AG08395 (cell line): ENCODE measurements at regions not wholly inside any gene's neighbourhood (a gene's known extent, or its start where the extent isn't known, plus 50 kb on each side); places are given as distances from the start of the nearest gene placed in this dataset.

Experiments used
- DNase-seq: peaks from one replicate; pipeline ENCODE4 v3.0.0; 2012; ENCODE audit warnings: mixed read lengths, low spot score

DNA sequence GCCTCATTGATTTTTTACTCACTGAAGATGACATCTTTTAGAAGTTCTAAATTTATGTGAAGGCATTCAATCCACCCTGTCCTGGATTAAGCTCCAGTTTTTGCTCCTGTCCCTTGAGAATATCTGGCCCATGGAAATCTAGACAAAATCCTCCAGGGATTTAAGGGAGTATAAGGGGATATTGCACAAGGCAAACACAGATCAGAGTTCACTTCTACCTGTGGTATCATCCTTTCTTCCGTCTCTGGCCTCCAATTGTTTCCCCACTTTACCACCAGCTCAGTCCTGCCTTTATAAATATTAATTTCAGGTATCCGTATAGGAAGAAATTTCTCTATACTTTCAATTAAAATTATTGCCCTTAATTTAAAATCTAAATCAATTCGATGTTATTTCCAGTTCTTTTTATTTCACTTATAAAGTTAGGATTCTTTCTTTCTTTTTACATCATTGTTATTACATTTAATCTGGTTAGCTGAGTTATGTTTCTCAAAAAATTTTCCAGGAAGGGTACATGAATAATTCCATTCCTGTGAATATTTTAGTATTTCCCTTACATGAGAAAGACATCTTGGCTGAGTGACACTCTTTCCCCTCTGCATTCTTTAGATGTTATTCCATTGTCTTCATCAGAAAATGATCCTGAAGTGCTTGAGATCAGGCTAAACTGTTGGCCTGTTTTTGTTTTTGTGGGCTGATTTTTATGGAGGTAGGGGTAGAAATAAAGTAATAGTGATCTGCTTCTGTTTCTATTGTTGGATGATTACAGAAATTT, 194.3 kb upstream of the MAP3K1 start:
- peak; percentile 54 for DNase-seq

DNA sequence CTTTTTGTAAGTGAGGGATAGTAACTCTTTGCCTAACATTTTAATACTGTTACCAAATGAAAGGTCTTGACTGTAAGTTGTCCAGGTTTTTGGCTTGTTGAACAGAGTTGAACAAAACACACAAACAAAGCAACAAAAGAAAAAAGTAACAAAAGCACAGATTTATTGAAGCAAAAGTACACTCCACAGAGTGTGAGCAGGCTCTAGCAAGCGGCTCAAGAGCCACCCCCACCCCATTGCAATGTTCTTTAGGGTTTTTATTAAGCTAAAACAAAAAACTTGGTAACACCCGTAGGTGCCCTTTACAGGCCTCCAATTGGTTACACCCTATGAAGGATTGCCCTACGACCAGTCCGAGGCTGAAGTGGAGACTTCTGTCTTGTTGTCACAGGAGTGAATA, 197.4 kb upstream of the MAP3K1 start:
- DNase-seq: no peak

DNA sequence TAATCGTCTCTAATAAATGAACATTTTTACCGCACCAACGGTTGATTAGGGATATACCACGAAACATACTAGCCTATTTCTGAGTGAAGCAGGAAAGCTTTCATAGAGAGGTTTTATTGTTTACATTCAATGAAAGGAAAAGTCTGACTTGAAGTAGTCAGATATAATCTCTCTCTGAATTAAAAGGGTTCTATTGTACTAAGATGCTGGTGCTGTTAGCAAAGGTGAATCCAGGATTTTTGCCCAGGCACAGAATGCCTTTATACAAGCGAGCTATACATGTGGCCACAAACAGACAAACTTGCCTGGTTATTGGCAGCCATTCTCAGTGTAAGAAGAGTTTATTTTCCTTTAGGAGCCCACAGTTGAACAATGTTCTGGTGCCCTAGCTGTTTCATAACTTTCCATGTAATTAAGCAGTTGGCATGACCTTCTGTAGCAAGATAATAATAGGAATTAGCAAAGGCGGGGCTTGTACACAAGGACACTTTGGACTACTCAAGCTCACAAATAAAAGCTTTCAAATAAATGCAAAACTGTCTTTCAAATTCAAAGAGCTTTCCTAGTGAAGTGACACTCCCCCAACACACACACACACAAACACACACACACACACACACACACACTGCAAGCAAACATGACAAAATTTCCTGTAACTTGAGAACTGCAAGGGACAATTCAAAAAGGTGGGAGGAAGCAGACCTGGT, 198.7 kb upstream of the MAP3K1 start:
- no peak for DNase-seq

DNA sequence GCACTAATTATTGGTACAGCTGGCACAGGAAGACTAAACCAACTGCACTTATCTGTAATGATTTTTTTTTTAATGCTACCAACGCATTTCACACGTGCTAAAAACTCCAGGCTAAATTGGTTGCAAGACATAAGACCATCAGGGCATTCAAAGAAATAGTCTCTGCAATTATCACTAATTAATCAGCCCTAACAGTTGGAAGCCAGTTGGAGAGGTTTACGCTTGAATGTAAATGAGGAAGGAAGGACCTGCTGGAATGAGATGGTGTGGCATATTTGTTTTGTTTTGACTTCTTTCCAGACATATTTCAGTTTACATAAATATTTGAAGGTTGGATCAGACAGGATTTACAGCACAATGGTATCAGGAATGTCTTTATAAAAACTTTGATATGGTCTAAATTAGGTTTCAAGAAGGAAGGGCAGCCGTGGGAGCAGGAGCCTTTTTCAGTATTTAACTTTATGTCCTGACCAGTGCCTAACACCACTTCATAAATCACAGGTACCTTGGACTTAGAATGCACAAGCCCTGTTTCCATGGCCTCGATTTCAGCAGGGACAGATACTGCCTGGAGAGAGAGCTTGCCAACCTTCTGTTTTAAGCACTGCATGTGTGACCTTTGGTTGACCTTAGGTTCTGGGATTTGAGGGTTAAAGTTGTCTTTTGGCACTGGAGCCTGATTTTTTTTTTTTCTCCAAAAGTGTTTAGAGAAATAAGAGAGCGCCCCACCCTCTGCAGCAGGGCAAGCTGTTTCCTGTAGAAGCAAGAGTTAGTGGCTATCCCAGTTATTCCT, 199.8 kb upstream of the MAP3K1 start:
- DNase-seq: no peak

DNA sequence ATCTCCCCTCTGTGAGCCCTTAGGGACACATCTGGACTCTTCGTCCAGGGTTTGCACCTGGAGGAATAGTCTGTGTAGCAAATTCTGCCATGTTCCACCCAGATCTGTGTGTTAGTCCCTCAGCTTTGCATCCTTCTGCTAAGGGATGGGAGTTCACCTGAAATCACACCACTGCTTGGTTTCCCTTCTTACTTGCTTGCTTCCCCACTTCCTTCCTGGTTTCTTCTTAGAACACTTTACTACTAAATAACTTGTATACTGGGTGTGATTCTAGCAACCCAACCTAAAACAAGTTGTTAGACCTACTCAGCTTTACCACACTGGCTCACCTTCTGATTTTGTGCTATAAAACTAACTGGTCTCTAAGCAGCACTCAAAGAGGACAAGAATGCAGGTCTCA, 202.6 kb upstream of the MAP3K1 start:
- no peak for DNase-seq

DNA sequence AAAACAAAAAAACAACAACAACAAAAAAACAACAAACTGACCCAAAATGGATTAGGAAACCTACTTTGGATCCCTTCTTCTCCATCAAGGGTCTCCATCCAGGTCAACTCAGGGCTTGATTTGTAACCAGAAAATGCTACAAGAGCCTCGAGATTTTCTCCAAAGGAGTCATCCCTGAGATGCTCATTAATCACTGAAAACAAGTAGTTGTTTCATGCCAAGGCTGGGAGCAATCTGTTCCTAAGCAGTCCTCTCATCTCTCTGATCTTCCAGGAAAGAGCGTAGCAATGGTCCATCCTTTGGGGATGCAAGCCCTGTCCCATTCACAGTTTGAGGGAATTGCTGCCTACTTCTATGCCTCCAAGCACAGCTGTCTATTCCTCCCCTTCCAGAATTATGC, 203.0 kb upstream of the MAP3K1 start:
- no peak for DNase-seq

DNA sequence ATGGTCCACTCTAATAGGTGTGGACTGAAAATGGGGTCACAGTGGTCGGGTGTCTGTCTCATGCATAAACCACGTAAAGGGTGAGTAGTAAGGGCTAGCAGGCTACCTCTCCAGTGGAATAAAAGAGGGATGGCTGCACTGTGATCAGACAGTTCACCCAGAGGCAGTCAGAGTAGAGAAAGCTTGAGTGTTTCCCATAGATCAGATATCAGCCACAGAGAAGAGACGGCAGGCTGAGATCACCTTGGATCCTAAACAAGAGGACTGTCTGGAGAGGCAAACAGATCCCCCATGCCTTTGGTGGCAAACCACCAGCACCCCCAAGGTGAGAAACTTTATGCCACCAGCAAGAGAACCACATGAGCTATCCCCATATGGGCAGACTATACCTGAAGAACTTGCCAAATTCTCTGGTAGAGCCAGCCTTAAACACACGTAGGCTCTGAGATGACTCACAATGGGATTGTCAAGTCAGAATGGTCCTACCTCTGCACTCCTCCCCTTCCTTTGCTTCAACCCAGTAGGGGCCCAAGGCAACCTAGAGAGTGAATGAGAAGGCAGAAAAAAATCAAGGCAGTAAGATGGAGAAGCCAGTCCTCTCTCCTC, 205.2 kb upstream of the MAP3K1 start:
- no peak for DNase-seq

DNA sequence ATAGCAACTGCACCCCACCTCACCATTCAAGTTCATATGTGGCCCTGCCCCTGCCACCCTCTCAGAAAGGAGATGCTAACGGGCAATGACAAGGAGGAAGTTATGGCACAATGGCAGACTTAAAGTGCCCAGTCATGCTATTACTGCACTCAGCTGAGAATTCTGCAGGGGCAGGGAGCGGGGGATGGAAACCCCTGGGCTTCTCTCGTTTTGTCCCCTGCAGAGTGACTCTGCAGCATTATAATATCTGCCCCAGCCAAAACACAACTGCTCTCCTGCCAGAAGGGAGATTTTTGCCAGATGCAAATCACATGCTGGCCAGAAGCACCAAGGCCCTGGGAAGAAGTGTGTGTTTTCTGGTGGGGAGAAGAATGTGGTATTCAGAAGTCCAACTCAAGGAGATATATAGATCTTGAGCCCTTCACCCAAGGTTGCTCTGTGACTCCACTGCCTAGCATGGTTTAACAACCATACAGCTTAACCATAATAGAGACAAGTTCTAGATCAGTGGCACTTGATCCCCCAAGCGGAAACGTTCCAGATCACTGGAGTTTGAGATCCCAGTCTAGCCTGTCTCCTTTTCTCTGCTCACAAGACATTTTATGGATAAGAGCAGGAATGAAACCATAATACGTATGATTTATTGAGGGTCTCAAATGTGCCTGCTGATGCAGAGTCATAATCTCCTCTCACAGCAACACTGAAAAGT, 207.0 kb upstream of the MAP3K1 start:
- DNase-seq: peak; percentile 31

DNA sequence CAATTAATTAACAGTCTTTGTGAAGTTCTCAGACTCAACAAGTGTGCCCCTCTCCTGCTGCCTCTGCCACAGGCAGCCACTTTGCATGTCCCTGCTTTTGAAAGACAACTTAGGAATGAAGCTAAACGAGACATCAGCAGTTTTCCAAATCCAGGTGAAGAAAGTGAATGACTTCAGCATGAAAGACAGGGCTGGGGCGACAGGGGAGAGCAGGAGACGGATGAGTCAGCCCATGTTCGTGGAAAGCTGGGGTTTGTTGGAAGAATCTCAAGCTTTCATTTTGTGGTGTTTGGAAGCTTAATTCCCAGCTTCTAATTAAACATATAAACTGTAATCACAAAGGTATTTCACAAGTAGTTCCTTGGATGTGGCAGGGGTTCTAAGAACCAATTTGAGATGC, 207.8 kb upstream of the MAP3K1 start:
- peak; percentile 48 for DNase-seq

DNA sequence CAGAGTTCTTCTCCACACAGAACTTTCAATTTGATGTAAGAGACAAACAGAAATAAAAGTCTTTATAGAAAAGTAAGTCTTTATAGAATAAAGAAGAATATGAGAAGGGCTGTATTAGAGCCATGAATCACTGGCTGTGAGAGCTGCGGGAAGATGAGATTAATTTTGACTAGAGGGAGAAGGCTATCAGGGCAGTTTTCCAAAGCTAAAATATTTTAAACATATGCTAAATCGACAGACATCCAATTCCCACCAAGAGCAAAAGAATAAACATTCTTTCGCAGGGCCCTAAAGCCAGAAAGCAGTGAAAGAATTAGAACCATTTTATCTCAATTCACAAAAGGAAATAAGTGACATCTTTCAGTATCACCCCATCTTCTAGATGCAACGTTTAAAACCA, 208.3 kb upstream of the MAP3K1 start:
- no peak for DNase-seq

DNA sequence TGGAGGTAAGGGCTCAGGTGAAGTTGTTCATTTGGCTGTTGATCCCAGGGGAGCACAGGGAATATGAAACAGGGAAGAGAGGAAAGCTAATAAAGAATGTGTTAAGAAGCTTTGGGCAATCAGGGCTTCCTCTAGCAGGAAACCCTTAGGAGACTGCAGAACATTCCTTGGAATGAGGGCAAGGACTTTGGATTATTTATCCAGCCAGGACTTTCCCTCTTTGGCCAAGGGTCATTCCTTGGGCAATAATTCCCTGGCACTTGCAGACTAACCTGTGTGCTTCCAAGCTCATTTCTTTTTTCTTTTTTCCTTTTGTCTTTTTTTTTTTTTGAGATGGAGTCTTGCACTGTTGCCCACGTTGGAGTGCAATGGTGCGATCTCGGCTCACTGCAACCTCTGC, 209.2 kb upstream of the MAP3K1 start:
- DNase-seq: no peak

DNA sequence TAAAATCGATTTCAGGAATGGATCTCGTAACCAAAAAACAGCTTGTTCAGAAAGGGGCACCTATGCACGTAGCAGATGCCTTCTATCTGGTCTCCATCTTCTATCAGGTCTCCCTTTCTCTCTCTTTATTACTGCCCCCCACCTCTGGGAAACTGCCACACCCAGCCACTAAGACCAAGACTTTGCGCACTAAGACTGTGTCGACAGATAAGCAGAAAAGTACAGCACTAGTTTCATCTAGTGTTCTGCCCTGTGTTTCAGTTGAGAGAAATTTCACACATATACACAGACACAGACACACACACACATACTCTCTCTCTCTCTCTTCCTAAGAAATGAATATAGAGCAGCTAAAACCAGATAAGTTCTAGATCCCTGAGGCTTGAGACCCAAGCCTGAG, 210.1 kb upstream of the MAP3K1 start:
- no peak for DNase-seq

DNA sequence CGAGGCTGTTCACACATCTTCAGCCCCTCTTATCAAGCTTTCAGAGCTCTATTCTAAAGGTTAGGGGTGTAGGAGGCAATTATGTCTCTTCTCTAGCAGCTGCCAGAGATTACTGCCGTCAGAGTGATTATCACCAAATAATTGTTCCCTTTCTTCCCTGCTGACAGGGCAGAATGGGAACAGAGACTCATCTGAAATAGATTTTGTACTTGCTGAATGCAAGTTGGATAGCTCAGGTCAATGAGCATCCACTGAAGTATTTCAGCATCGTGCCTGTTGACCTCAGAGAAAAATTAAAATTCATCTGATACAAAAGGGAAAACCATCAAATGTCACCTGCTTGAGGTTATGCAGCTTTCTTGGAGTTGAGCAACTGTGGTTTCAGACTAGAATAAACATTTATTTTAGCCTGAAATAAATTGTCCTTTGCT, 213.7 kb upstream of the MAP3K1 start:
- no peak for DNase-seq

DNA sequence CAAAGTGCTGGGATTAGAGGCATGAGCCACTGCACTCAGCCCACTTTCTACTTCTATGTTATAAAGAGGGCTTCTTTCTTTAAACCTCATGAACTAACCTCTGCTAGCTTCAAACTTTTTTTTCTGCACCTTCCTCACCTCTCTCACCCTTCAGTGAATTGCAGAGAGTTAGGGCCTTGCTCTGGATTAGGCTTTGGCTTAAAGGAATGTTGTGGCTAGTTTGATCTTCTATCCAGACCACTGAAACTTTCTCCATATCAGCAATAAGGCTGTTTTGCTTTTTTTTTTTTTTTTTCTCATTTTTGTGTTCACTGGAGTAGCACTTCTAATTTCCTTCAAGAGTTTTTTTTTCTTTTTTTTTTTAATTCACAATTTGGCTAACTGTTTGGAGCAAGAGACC, 216.4 kb upstream of the MAP3K1 start:
- no peak for DNase-seq

DNA sequence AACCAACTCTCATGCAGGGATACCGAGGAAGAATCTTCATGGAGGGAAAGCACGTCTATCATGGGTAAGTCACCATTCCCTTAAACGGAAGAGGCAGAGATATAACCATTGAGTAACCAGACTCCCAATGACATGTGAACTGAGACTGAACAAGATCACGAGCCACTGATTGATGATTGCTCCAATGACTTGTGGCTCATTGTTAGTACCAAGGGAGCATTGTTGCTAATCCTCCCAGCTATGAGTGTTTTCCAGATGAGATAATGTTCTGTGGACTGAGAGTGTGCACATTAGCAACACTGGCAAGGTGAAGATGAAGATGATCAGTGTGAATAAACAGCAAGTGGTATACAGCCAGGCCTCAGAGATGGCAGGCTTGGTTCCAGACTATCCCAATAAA, 219.2 kb upstream of the MAP3K1 start:
- DNase-seq: no peak

DNA sequence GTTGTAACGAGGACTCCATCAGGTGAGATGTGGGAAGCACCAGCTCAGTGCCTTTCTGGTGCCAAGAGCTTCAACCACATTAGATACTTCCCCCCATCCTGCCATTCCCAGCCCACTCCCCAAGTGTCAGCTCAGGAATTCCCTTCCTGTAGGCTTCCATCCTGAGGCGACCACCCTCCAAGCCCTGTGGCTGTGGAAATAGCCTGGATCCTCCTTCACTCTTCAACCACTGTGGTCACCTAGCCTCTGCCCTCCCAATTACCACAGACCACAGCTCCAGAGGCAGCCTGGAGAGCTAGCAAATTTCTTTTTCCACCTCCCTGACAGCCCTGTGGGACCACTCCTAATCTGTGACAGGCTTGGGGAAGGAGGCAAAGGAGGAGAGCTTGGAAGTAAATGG, 219.8 kb upstream of the MAP3K1 start:
- DNase-seq: no peak

DNA sequence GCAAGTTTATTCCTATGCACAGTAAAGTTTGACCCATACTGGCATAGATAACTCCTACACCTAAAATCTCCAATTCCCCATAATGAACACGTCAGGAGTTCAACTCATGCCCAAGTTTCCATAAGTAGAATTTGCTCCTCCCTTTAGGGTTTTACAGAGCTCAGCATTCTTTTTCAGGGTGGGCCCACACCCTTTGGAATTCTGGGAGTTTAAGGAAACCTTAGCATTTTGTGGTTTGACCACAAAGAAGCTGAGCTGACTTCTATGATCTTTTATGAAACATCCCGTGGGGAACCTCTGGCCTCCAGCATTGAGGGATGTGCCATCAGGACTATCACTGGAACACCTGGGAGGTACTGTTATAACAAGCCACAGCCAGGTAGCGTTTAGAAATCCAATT, 220.6 kb upstream of the MAP3K1 start:
- DNase-seq: no peak

DNA sequence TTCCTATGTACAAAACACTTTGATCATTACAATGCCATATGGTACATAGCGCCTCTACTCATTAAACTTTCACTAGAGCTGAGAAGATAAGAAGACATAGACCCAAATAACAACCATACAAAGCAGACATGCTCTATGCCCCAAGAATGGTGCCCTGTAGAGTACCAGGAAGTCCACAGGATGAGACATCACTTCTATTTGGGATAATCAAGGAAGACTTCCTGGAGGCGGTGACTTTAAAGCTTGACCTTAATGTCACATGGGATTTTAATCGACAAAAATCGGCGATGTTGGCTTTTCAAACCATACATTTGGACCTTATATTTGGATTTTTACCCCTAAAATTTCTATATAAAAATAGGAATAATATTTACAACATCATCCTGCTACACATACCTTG, 224.3 kb upstream of the MAP3K1 start:
- no peak for DNase-seq

DNA sequence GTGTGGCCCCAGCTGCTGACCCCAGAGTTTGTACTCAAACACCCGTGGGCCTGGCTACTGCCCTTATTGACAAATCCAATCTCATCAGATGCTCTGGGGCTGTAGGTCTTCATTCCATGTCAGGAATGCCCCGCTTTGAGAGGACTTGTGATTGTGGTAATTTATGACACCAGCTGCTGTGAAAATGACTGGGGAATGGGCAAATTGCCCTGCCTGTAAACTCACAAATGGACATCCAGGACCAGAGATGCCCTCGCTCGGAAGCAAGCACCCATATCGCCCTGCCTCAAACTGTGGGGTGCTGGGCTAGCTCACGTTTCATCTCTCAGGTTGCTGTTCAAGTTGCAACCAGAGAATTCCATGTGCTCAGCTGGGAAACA, 225.9 kb upstream of the MAP3K1 start:
- no peak for DNase-seq

DNA sequence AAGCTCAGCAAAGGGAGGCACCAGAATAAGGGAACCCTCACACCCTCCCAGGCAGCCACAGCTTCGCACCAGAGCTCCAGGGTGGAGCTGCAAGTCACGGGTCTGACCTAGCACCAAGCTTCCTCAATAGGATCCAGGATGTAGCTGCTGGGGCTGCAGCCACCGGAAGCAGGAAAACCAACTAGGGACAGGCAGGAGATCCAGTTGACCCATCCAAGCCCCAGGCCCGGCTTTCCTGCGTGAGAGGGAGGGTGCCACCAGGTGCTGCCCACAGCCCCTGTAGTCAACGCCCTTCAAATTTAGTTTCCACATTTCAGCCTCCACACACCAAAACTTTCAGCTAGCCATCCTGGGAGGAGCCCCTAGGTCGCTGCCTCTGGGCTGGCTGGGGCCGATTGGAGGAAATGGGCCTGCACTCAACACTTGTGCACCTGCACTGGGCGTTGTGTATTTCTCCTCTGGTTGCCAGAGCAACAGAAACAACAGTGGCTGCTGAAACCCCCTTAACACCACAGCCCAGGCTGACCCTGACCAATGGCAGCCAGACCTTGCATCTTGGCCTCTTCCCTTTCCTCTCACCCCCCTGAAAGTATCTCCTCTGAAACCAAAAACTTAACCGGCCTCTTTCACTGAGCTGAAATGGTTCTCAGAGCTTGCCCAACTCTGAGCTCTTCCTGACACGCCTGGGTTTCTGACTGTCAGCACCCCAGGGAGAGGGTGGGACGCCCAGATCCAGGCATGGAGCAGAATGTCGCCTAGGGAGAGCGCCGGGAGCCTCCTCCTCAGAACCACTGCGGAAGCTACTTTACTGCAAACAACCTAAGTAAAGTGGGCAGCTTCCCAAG, 226.5 kb upstream of the MAP3K1 start:
- DNase-seq: no peak

DNA sequence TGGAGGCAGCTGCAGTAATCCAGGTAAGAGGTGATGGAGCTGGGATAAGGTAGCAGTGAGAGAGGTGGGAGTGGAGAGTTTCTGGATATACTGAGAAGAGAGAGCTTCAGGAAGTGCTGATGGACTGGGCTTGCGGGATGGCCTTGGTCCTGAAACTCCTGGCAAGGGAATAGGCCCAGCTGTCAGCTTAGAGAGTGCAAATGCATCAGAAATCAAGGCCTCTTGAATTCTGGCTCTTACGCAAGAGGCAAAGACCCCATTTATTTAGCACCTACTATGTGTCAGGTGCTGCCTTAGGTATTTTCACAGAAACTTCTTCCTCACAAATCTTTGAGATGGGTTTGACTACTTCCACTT, 227.2 kb upstream of the MAP3K1 start:
- DNase-seq: no peak
